GDM1 (cell line): ENCODE measurements at regions not wholly inside any gene's neighbourhood (a gene's known extent, or its start where the extent isn't known, plus 50 kb on each side); places are given as distances from the start of the nearest gene placed in this dataset.
"Not testable (repeated sequence)": the region's sequence is repeated elsewhere in the genome, so short reads cannot be mapped to it uniquely, and the experiment has no call there.

Experiments used
- DNase-seq: peaks from one replicate; lab custom pipeline; 2025; lab: John Stamatoyannopoulos, UW

- DNase-seq: no peak
Observed at GRCh38 chr12:114501474-114501807, 95.5 kb upstream of the TBX5 start.

GRCh38 chr12:114500775-114501473 lies 95.0 kb upstream of the TBX5 start:
- no peak for DNase-seq

GRCh38 chr12:114500131-114500530 lies 94.2 kb upstream of the TBX5 start:
- DNase-seq: no peak

GRCh38 chr12:114499338-114499737 lies 93.4 kb upstream of the TBX5 start:
- DNase-seq: no peak

- no peak for DNase-seq
Observed at GRCh38 chr12:114491916-114492315, 86.0 kb upstream of the TBX5 start.

GRCh38 chr12:114484822-114485459 lies 79.0 kb upstream of the TBX5 start:
- not testable (repeated sequence) for DNase-seq

GRCh38 chr12:114483996-114484395 lies 78.1 kb upstream of the TBX5 start:
- DNase-seq: no peak

- DNase-seq: no peak
Observed at GRCh38 chr12:114481200-114481535, 75.2 kb upstream of the TBX5 start.

- no peak for DNase-seq
Observed at GRCh38 chr12:114480337-114481199, 74.6 kb upstream of the TBX5 start.

GRCh38 chr12:114479831-114480230 lies 73.9 kb upstream of the TBX5 start:
- no peak for DNase-seq

- no peak for DNase-seq
Observed at GRCh38 chr12:114478865-114479264, 72.9 kb upstream of the TBX5 start.

- DNase-seq: no peak
Observed at GRCh38 chr12:114477989-114478395, 72.0 kb upstream of the TBX5 start.

- no peak for DNase-seq
Observed at GRCh38 chr12:114476159-114476558, 70.2 kb upstream of the TBX5 start.

GRCh38 chr12:114473717-114474116 lies 67.8 kb upstream of the TBX5 start:
- DNase-seq: no peak

- no peak for DNase-seq
Observed at GRCh38 chr12:114473018-114473417, 67.1 kb upstream of the TBX5 start.

GRCh38 chr12:114457620-114458019 lies 51.7 kb upstream of the TBX5 start:
- no peak for DNase-seq
